NK-92 treated with Interleukin-12 subunit alpha and Interleukin-12 subunit beta, amount 100 ng/mL, for 24 hours (cell line): ENCODE measurements at regions not wholly inside any gene's neighbourhood (a gene's known extent, or its start where the extent isn't known, plus 50 kb on each side); places are given as distances from the start of the nearest gene placed in this dataset.
A peak's percentile ranks its signal among the peaks of the same experiment; 100 is the strongest.

Source experiments
- DNase-seq: peaks from one replicate; lab custom pipeline; 2025; lab: John Stamatoyannopoulos, UW

GRCh38 chr16:7097518-7097917, 235.1 kb upstream of the RBFOX1 start:
- no peak for DNase-seq

GRCh38 chr16:7093511-7093910, 239.1 kb upstream of the RBFOX1 start:
- no peak for DNase-seq

GRCh38 chr16:7090628-7091115, 242.0 kb upstream of the RBFOX1 start:
- DNase-seq: no peak

DNA sequence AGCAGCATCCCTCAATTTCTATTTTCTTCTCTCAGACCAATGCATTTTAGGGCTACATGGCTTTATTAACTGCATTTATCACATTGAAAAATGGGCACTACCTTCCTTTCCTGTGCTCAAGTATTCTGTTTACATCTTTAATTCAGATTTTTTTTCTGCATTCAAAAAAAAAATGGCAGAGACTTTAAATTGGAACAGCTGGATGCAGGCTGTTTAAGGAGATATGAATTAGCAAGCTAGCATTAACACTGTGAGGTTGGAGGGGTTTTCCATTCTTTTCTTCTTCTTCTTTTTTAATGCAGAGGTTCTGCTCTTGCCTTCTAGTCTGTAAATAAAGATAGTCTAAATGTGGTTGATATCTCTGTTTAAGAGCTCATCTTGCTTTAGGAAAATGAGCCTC, 242.9 kb upstream of the RBFOX1 start:
- no peak for DNase-seq

DNA sequence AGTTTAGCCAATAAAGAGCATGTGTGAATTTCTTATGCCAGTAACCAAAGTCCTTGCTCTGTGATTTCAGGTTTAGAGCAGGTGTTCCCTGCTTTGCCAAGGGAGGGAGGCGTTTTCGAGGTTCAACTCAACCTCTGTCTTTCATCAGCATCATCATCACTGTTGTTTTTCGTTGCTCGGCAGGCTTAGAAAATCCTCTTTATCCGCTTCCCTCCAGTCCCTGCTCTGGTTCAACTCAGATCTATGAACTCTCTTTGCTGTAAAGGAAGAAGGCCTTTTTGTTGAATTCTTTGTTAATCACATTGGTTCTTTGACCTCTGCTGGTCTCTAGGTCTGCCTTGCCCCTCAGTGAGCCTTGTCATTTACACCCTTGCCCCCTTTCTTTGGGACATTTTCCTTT, 243.9 kb upstream of the RBFOX1 start:
- DNase-seq: no peak

DNA sequence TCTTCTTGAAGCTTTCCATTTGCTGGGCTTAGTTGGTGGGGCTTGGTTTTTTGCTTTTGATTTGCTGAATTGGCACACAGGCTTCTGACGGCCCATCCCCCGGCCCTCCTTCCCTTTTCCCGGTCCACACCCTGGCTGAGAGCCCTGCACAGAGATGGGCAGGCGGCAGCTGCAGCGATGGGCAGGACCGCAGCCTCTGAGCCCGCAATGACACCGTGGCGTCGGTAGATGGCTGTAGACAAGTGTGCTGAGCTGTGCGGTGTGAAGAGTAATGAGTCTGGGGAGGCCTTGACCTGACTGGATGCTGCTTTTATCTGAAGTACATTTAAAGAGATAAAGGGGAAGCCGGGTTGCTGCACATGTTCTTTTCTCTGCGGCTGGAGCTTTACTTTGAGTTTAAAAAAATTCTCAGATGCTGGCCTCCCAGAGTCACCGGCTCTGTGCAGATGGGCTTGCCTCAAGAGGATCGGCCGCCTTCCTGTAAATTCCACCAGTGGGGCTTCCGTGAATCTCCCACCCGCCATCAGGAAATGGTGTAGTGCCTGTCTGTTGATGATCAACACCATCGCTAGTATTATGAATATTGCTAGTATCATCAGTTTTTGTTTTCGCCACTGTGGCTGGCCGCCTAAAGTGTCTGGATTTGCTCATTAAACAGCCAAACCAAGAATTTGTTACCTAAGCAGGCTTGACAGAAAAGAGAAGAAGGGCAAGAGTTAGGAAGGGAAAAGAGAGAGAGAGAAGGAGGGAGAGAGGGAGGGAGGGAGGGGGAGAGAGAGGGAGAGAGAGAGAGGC, 245.6 kb upstream of the RBFOX1 start:
- DNase-seq: no peak

GRCh38 chr16:7085776-7086175, 246.9 kb upstream of the RBFOX1 start:
- no peak for DNase-seq

DNA sequence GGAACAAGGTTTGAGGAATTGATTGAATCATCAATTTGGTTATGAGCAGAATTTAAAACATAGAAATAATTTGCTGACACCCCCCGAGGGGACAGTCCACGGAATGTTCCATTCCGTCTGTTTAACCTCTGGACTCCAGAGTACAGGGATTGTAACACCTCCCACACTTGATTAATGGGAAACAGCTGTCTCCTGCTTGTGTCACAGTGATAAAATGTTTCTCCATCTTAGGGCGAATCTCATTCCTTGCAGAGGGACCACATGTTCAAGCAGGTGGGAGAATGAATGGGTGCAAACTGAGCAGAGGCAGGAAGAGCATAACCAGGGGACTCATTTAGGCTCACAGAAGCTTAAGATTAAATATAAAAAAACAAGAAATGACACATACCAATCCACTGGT, 249.5 kb upstream of the RBFOX1 start:
- no peak for DNase-seq

DNA sequence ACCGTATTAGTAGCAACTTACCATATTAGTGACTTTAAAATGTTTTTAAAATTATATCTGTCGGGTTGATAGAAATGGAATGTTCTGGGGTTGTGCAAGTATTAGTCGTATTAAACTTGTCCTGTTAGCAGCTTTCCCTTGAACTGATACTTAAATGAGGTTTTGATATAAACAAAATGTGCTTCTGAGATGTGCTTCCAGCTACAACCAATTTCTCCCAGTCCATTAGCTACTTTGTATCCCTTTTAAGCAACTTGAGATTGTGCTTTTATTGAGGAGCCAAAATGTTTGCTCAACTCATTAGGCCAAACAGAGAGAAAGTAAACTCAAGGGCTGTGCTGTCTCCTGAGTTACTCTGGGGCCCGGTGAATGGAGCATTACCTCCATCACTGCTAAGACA, 255.0 kb upstream of the RBFOX1 start:
- no peak for DNase-seq

DNA sequence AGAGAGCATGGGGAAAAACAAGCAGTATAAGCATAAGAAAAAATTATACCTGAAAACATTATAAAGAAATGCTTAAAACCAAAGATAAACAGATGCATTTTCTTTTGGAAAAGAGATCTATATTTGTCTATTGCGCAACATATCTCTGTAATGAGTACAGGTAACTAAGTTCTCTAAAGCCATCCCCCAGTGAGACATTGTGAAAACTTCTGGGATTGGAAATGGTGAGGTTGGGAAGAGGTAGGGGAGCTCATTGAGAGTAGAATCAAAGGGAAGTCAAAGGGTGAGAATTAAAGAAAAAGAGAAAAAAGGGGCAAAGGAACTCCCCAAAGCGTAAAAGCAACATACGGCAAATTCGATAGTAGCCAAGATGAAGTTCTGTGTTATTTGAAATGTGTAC, 257.9 kb upstream of the RBFOX1 start:
- DNase-seq: no peak

GRCh38 chr16:7057458-7057857, 275.2 kb upstream of the RBFOX1 start:
- DNase-seq: no peak

- no peak for DNase-seq
Measured at GRCh38 chr16:7055443-7055842, 277.2 kb upstream of the RBFOX1 start.

DNA sequence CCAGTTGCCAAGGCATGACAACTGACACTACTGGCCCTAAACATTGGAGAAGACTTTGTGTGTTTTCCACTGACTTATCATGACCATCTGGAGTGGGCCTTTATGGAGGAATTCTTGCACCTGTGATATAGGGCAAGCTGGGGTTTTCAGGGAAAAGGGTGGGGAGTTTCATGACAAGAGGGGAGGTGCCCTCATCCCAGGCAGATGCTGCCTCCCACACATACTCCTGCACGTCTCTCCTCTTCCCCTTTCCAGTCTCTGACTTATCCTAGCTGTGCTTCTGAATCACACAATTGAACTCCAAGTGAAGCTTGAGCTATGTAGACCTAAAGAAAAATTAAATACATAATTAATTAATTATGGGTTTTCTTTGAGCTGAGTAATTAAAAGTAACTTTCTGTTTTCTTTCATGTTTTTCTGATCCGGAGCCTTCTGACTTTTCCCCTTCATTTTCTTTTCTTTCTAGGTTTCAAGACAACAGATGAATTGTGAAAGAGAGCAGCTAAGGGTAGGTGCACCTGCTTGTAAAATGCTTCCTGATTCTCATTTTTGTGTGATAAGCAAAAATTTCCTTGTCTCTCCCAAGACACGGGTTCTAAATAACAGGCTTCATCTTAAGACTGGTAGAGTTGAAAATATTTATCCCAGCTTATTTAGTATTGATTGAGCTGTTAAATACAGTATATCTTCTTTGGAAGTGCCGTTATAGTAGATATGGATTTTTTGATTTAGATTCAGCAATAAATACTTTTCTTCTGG, 280.9 kb upstream of the RBFOX1 start:
- no peak for DNase-seq

GRCh38 chr16:7044331-7044730, 288.3 kb upstream of the RBFOX1 start:
- no peak for DNase-seq

GRCh38 chr16:7038475-7038874, 294.2 kb upstream of the RBFOX1 start:
- no peak for DNase-seq

DNA sequence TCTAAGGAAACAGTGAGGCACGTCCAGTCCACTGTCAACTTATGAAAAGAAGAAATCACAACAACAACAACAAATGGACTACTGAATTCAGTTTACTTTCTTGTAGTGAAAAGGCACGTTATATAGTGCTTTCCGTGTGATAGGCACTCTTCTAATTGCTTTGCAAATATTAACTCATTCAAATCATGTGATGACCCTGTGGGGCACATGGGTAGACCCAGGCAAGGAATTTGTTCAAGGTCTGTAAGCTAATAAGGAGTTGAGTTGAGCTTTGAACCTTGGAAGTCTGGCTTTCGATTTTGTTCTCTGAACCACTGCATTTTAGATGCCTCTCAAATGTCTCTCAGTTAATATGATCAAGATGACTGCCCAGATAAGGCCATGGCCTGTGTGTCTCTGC, 295.1 kb upstream of the RBFOX1 start:
- DNase-seq: no peak

GRCh38 chr16:7031031-7031430, 301.6 kb upstream of the RBFOX1 start:
- DNase-seq: no peak

- DNase-seq: no peak
Measured at GRCh38 chr16:7027401-7027800, 305.2 kb upstream of the RBFOX1 start.

GRCh38 chr16:7026639-7027038, 306.0 kb upstream of the RBFOX1 start:
- no peak for DNase-seq

- DNase-seq: peak; percentile 11
Measured at GRCh38 chr16:7025616-7026190, 306.9 kb upstream of the RBFOX1 start.

DNA sequence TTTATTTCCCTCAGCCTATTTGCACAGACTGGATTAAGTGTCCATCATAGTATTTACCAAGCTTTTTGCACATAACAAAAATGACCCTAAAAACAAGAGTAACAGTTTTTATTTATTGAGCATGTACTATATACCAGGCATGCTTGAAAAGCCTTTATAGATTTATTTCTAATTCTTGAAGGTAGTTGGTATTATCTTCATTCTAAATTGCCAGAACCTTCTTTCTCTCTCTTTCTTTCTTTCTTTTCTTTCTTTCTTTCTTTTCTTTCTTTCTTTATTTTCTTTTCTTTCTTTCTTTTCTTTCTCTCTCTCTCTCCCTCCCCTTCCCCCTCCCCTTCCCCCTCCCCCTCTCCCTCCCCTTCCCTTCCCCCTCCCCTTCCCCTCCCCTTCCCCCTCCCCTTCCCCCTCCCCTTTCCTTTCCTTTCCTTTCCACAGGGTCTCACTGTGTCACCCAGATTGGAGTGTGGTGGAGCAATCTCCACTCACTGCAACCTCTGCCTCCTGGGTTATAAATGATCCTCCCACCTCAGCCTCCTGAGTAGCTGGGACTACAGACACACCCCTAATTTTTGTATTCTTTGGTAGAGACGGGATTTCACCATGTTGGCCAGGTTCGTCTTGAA, 310.9 kb upstream of the RBFOX1 start:
- DNase-seq: no peak

DNA sequence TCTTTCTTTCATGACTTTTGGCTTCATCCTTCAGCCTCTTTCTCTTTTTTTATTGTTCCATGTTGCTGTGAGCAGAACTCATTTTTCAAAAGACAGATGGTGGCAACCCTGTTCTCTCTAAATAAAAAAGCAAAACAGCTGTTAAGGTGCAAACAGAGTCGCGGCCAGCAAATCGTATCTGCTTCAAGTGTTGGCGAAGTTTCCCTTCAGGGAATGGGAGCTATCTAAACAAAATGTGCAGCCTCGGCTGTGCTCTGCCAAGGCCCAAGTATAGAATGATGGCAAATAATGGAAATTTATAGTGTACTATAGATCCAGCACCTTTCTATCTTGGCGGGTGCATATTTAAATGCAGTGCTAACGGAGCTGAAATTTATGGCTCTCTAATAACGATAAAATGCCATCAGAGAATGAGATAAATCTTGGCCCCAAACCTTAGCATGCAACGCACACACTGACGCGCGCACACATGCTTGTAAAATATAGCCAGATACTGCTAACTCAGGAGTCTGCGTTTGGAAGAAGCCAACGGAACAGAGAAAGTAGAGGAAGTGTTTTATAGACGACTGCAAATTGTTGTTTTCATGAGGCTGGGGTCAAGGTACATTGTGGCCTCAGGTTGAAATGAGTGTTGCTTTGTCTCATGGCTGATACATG, 315.5 kb upstream of the RBFOX1 start:
- no peak for DNase-seq
